Chondrocyte (in vitro differentiated cells): ENCODE measurements at regions not wholly inside any gene's neighbourhood (a gene's known extent, or its start where the extent isn't known, plus 50 kb on each side); places are given as distances from the start of the nearest gene placed in this dataset.
"Not testable (repeated sequence)": the region's sequence is repeated elsewhere in the genome, so short reads cannot be mapped to it uniquely, and the experiment has no call there.

Experiments
- DNase-seq: peaks from one replicate; pipeline ENCODE4 v3.0.0; 2021; ENCODE audit warnings: mixed read lengths, low spot score
- H3K27ac Mint-ChIP-seq: one replicate; pipeline ENCODE4 v1.8.0; 2021; ENCODE audit warnings: mild to moderate bottlenecking, moderate library complexity, mixed read lengths; ENCODE audit not compliant: unreplicated experiment
- H3K27me3 Mint-ChIP-seq: 2 replicates; pipeline ENCODE4 v1.8.0; 2021; ENCODE audit warnings: low read depth, mixed read lengths
- H3K36me3 Mint-ChIP-seq: 2 replicates; pipeline ENCODE4 v1.8.0; 2021; ENCODE audit warnings: low read depth, mixed read lengths
- H3K4me1 Mint-ChIP-seq: 2 replicates; pipeline ENCODE4 v1.8.0; 2021; ENCODE audit warnings: low read depth, mild to moderate bottlenecking, mixed read lengths
- H3K4me3 Mint-ChIP-seq: one replicate; pipeline ENCODE4 v1.8.0; 2021; ENCODE audit warnings: mild to moderate bottlenecking, moderate library complexity, mixed read lengths; ENCODE audit not compliant: unreplicated experiment
- H3K9me3 Mint-ChIP-seq: 2 replicates; pipeline ENCODE4 v1.8.0; 2021; ENCODE audit warnings: low read depth, mixed read lengths
- CTCF ChIP-seq: fragments of 200-600 bp; sonication (generic); IDR thresholded peaks from 2 replicates; pipeline ENCODE4 v1.5.0; 2021; ENCODE audit warnings: antibody characterized with exemption, mild to moderate bottlenecking, moderate library complexity

DNA sequence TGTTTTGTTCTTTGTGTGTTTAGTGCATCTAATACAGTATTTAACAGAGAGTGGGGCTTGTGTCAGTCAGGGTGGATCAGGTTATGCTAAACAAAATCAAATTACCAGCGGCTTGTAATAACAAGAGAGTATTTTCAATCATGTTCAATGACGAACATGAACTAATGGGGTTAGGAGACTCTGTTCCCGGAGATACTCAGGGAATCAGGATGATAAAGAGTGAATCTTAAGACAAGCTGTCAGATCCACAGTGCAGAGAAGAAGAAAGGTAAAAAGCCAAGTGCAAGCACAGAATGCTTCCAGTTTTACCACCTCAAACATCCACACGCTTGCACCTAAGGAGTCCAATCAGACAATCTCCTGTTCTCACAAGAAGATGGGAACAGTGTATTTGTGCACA, 1331.5 kb upstream of the TMEM132C start:
- H3K4me3 Mint-ChIP-seq, result no peak overlapping the region
- H3K27me3 Mint-ChIP-seq, result no peaks in the 10 kb centered on the region
- H3K9me3 Mint-ChIP-seq, result no peaks in the 10 kb centered on the region
- no peaks in the 10 kb centered on the region for H3K36me3 Mint-ChIP-seq
- DNase-seq, result no peak
- TF ChIP-seq CTCF, result no peak
- no peak overlapping the region for H3K27ac Mint-ChIP-seq
- H3K4me1 Mint-ChIP-seq, result no peaks in the 10 kb centered on the region

- Mint-ChIP-seq H3K36me3 (no peaks in the 10 kb centered on the region), H3K9me3 (peaks cover 2% of the 10 kb centered on the region), H3K27me3 (no peaks in the 10 kb centered on the region), H3K4me3 (no peak overlapping the region), H3K27ac (no peak overlapping the region), H3K4me1 (no peaks in the 10 kb centered on the region)
- DNase-seq, result no peak
- TF ChIP-seq CTCF, result no peak
Measured at GRCh38 chr12:126936181-126936851, 1330.7 kb upstream of the TMEM132C start.

GRCh38 chr12:126937431-126937830, 1329.5 kb upstream of the TMEM132C start:
- H3K27ac Mint-ChIP-seq, result no peak overlapping the region
- no peak for TF ChIP-seq CTCF
- no peak for DNase-seq

DNA sequence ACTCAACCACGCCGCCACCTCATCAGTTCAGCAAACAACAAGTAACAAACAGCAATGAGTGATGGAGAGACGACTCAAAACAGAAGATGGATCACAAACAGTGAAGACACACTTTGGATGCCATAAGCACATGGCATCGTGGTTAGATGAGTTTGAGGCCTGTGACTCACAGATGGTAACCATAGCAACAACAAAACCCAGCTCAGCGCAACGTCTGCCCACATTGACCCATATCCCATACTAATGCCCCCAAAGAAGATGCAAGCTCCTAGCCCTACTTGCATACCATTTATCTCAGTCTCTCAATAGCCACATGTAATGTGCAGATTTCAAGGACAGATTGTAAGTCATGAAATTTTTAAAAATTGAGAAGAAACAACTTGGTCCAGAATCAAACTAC, 1322.3 kb upstream of the TMEM132C start:
- Mint-ChIP-seq H3K36me3 (no peaks in the 10 kb centered on the region), H3K4me1 (no peaks in the 10 kb centered on the region), H3K27me3 (no peaks in the 10 kb centered on the region), H3K9me3 (peaks cover 7% of the 10 kb centered on the region), H3K4me3 (no peak overlapping the region), H3K27ac (no peak overlapping the region)
- no peak for TF ChIP-seq CTCF
- DNase-seq, result no peak

More at GRCh38 chr12:126937431-126937830, 1329.5 kb upstream of the TMEM132C start:
- Mint-ChIP-seq H3K27me3 (no peaks in the 10 kb centered on the region), H3K36me3 (no peaks in the 10 kb centered on the region), H3K4me3 (no peak overlapping the region), H3K4me1 (no peaks in the 10 kb centered on the region), H3K9me3 (peaks cover 3% of the 10 kb centered on the region)

GRCh38 chr12:126946958-126947357, 1320.0 kb upstream of the TMEM132C start:
- DNase-seq, H3K4me1 Mint-ChIP-seq, H3K27me3 Mint-ChIP-seq, H3K27ac Mint-ChIP-seq, H3K4me3 Mint-ChIP-seq, H3K9me3 Mint-ChIP-seq, H3K36me3 Mint-ChIP-seq: not testable (repeated sequence)

DNA sequence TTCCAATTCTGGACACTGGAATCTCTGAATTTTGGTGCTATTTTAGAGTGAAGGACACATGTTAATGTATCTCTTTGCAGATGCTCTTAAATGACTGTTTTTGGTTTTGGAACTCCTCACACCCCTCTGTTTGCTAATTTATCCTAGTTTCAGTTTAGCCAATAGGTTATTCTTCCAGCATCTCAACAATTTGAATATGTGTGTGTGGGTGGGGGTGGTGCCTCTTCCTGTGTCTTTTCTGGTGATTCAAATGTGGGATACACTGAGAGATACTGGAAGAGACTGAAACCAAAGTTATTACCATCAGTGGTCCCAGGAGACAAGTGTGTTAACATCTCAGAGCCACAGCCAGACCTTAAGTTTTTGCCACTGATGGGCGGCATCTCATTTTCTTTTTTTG, 1317.4 kb upstream of the TMEM132C start:
- TF ChIP-seq CTCF, result no peak
- Mint-ChIP-seq H3K4me1 (no peaks in the 10 kb centered on the region), H3K27ac (no peak overlapping the region), H3K4me3 (no peak overlapping the region), H3K9me3 (peaks cover 4% of the 10 kb centered on the region), H3K27me3 (no peaks in the 10 kb centered on the region), H3K36me3 (no peaks in the 10 kb centered on the region)
- no peak for DNase-seq
